LHCN-M2 (cell line): ENCODE measurements at regions not wholly inside any gene's neighbourhood (a gene's known extent, or its start where the extent isn't known, plus 50 kb on each side); places are given as distances from the start of the nearest gene placed in this dataset.
"Not testable (repeated sequence)": the region's sequence is repeated elsewhere in the genome, so short reads cannot be mapped to it uniquely, and the experiment has no call there.

Experiments
- DNase-seq: peaks from one replicate; pipeline ENCODE4 v3.0.0-alpha.2; 2012; ENCODE audit warnings: low read depth

- DNase-seq, result no peak
These were observed 242.8 kb upstream of the JADE1 start for GRCh38 chr4:128566693-128567092.

- peak; percentile 60 for DNase-seq
These were observed 243.8 kb upstream of the JADE1 start for GRCh38 chr4:128565565-128566186.

- DNase-seq, result no peak
These were observed 244.4 kb upstream of the JADE1 start for GRCh38 chr4:128565054-128565453.

- DNase-seq, result no peak
These were observed 245.3 kb upstream of the JADE1 start for GRCh38 chr4:128564081-128564630.

- no peak for DNase-seq
These were observed 248.6 kb upstream of the JADE1 start for GRCh38 chr4:128560754-128561495.

- peak; percentile 78 for DNase-seq
These were observed 250.4 kb upstream of the JADE1 start for GRCh38 chr4:128558896-128559679.

- no peak for DNase-seq
These were observed 252.7 kb upstream of the JADE1 start for GRCh38 chr4:128556756-128557155.

GRCh38 chr4:128553686-128554515 lies 255.6 kb upstream of the JADE1 start:
- no peak for DNase-seq

GRCh38 chr4:128552586-128552907 lies 257.0 kb upstream of the JADE1 start:
- no peak for DNase-seq

- no peak for DNase-seq
These were observed 258.2 kb upstream of the JADE1 start for GRCh38 chr4:128551280-128551679.

- no peak for DNase-seq
These were observed 259.4 kb upstream of the JADE1 start for GRCh38 chr4:128550060-128550459.

GRCh38 chr4:128549636-128550035 lies 259.9 kb upstream of the JADE1 start:
- DNase-seq, result no peak

GRCh38 chr4:128548381-128548780 lies 260.8 kb upstream of the PGRMC2 start:
- no peak for DNase-seq

GRCh38 chr4:128544272-128544671 lies 256.7 kb upstream of the PGRMC2 start:
- DNase-seq, result no peak

GRCh38 chr4:128543696-128544095 lies 256.1 kb upstream of the PGRMC2 start:
- DNase-seq, result no peak

GRCh38 chr4:128542047-128542446 lies 254.4 kb upstream of the PGRMC2 start:
- DNase-seq, result no peak

- no peak for DNase-seq
These were observed 252.5 kb upstream of the PGRMC2 start for GRCh38 chr4:128540122-128540521.

- DNase-seq, result no peak
These were observed 250.7 kb upstream of the PGRMC2 start for GRCh38 chr4:128538111-128538882.

GRCh38 chr4:128536746-128537145 lies 249.1 kb upstream of the PGRMC2 start:
- DNase-seq, result no peak

GRCh38 chr4:128535510-128535909 lies 247.9 kb upstream of the PGRMC2 start:
- DNase-seq, result not testable (repeated sequence)
